SK-MEL-5 (cell line): ENCODE measurements at regions not wholly inside any gene's neighbourhood (a gene's known extent, or its start where the extent isn't known, plus 50 kb on each side); places are given as distances from the start of the nearest gene placed in this dataset.

Experiments
- DNase-seq: peaks from one replicate; pipeline ENCODE4 v3.0.0-alpha.2; 2016; ENCODE audit warnings: low read depth, low spot score
- in situ Hi-C: cut with HindIII; loops from 2 replicates; pipeline ENCODE4 v1.10.0; 2016; ENCODE audit warnings: low sequenced_read_pairs, high pct_unique_total_duplicates, low pct_unique_long_range_greater_than_20kb

DNA sequence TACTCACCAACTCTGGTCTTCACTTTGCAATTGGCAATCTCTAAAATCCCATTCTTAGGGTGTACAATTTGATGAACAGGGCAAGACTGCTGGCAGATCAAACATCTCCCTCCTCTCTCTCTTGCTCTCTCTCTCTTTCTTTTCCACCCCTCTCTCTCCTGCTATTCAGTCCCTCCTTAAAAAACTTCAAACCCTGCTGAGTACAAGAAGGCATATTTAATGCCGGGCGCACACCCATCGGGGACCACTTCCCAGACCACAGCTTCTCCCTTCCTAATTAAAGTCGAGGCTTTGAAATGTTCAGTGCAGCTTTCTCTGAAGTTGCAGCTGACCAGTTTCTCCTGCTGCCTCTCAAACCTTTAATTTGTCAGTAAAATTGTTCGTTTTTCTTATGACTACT, 185.4 kb upstream of the CDH11 start:
- no peak for DNase-seq
- in situ Hi-C loops: no loop called here

DNA sequence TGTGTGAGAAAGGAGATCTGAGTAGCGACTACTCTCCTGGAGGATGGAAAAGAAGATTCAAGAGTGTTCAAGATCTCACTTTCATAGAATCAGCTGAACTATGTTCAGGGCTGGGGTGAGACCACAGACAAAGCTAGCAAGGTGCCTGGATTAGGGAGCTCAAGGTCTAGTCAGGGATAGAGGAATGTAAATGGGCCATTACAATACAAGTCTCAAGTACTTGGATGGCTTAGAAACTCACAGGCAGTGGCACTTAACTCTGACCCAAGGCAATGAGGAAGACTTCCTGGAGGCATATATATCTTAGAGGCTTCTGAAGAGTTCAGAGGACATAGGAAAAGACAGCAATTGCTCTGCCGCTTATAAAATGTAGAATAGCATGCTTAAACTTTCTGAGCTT, 184.9 kb upstream of the CDH11 start:
- no peak for DNase-seq
- in situ Hi-C loops: no loop called here

DNA sequence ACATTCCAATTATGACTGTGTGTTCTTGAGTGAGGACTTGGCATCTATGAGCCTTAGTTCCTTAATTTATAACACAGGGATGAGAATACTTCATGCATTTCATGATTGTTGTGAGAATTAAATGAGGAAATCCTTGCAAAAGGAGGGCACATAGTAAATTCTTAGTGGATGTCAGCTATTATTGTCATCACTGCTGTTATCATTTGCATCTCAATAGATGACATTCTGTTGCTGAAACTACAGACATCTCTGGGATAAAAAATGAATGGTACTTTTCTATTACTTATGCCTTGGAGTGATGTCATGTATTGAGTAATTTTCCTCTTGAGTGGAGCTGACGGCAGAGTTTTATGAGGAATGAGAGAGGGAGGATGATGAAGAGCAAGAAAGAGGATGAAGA, 184.4 kb upstream of the CDH11 start:
- DNase-seq: no peak
- in situ Hi-C loops: no loop called here

DNA sequence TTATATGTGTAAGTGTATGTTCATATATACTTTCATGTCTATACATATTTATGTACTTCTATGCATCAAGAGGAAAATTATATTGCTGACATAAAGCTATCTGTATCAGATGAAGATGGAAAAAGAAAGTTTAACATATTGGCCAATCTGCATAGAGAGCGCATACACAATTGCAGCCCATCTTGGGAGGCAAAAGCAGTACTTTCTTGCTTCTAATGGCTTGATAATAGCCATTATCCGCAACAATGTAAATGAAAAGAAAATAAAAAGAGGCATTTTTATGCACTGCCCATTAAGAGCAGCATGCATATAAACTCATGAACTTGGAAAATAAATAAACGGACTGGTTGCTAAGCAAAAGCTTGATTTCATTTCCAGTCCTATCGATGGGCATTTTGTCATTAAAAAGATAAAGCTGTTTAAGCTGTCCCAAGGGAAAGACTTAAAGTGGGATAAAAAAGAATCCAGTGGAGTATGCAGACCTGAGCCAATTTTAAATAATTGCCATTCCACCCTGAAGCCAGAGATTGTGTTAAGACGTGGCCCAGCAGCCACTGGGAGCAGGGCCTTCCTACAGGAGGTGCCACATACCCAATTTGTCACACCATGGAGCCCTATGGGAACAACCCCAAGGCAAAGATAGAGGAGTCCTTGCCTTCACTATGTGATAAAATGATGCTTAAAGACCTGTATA, 183.6 kb upstream of the CDH11 start:
- in situ Hi-C loops: no loop called here
- no peak for DNase-seq

DNA sequence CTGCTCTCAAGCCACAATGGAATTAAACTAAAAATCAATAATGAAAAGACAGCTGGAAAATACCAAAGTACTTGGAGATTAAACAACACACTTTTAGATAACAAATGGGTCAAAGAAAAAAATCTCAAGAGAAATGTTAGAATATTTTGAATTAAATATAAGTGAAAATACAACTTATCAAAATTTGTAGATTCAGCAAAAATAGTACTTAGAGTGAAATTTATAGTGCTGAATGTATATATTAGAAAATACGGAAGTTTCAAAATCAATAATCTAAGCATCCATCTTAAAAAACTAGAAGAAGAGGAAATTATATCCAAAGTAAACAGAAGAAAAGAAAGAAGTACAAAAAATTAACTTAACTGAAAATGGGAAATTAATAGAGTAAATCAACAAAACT, 179.2 kb upstream of the CDH11 start:
- in situ Hi-C loops: no loop called here
- DNase-seq: no peak

DNA sequence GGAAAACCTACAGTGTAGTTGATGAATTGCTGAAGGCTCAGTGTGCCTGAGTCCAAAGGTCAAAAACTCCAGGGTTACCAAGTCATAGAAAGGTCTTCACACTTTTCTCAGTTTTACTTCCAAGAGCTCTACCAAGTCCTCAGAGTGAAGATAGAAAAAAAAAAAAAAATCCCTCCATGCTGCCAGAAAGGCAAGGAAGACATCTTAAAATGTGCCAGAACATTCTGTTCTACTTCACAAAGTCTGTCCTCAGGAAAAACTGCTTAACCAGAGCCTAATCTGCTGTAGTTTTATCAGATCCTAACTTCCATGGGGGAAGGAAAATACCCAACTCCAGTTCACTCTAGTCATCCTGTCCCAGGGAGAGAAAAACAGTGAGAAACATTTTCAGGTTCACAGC, 175.6 kb upstream of the CDH11 start:
- no peak for DNase-seq
- in situ Hi-C loops: no loop called here

DNA sequence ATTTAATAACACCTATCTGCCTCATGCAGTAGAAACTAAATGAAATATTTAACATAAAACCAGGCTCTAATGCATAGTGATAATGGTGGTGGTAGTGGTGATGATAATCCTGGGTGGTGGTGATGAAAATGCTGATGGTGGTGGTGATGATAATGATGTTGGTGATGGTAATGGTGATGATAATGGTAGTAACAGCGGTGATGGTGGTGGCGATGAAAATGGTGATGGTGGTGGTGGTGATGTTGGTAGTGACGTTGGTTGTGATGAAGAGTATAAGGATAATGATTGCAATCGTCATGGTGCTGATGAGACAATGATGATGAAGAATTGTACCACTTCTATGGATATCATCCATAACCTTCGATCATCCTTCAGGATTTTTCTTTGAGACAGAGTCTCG, 173.7 kb upstream of the CDH11 start:
- in situ Hi-C loops: no loop called here
- DNase-seq: no peak

DNA sequence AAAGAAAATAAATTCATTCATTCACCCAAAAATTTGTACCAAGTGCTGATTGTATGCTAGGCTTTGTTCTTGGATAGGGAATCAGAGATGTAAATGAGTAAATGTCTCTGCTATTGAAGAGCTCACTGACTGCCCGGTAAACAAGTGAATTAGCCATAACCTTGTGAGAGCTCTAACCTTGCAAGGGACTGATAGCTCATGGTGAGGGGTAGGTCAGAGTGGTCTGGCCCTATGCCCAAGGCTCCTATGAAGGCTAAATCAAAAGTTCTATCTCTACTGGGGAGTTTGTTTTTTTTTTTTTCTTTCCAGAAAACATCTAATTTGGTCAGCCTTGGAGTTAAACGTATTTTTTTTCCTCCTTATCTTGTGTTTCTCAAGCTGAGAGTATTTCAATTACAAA, 172.8 kb upstream of the CDH11 start:
- in situ Hi-C loops: no loop called here

DNA sequence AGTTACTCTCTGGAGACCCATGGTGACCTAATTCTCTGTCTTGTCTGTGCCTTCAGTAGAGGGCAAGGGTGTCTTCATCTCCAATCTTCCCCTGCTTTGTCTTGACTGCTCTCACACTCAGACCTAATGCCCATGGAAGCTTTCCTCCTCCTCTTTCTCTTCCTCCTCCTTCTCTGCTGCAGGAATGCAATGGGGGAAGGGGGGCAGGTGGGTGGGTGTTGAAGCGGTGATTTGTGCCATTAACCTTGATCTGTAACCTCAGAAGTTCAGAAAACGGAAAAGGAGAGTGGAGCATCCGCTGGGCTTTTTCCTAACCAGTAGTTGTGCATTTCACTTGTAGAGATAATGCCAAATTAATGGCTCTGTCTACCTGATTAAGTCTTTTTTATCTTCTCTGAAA, 172.3 kb upstream of the CDH11 start:
- in situ Hi-C loops: no loop called here
- DNase-seq: no peak

More for the DNA sequence above, 172.8 kb upstream of the CDH11 start:
- DNase-seq: no peak

DNA sequence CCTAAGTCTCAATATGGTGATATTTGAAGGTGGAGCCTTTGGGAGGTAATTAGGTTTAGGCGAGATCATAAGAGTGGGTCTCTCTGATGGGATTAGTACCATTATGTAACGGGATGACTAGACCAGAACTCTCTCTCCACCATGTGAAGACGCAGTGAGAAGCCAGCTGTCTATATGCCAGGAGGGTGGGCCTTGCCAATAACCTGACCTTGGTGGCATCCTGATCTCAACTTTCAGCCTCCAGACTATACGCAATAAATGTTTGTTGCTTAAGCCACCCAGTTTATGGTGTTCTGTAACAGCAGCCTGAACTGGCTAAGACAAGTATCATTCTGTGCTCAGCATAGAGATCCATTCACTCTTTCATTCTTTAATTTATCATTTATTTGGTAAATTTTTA, 167.2 kb upstream of the CDH11 start:
- in situ Hi-C loops: no loop called here
- DNase-seq: no peak

DNA sequence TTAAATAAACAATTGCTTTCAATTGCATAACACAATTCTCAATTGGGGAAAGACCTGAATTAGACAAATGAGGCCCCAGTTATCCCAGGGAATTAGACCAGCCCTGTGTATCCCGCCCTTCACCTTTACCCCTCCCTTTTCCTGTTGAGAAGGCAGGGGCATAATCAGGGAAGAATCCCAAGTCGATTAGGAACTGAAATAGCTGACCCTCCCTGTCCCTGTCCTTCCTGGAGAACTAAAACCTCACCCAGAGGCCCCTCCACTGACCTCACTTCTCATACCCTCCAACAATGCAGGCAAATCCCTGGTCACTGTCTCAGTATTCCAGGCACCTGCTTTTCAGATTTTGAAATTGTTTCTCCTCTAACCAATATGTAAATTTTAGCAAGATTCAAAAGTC, 165.4 kb upstream of the CDH11 start:
- DNase-seq: no peak
- in situ Hi-C loops: no loop called here

DNA sequence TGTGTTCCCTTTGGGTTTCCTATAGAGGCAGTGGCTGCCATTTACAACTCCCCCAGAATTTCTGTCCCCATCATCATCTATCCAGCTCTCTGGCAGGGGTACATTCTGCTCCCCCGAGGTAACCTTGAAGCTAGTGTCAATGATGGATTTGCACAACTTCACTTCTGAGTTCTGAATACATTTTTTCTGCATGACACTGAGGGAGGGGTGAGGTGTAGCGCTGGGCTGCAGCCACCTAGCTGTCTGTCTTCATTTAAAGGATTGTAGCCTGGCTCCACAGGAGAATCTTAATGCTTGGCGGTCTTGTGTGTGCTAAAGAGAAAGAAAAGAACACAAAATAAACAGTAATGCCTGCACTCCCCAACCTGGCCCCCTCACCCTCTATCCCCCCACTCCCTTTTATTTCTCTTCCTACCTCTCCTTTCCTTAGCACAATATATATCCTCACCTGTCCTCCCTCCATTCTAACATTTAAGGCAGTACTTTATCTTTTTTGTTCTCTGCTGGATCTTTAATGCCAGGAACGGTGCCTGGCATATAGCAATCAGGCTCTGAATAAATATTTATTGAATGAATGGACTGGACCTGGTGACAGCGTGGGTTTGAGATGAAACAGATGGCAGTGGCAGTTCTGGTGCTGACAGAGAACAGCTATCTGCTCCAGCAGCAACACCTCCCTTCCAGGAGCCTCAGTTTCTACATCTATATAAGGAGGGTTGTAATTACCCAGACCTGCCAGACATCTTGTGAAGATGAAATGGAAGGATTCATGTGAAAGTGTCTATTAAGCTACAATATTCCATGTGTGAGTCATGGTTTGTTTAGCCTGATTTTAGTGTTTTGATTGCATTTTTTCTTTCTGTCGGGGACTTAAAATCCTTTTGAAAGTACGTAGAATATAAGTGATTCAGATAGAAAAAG, 163.5 kb upstream of the CDH11 start:
- no peak for DNase-seq
- in situ Hi-C loops: no loop called here

DNA sequence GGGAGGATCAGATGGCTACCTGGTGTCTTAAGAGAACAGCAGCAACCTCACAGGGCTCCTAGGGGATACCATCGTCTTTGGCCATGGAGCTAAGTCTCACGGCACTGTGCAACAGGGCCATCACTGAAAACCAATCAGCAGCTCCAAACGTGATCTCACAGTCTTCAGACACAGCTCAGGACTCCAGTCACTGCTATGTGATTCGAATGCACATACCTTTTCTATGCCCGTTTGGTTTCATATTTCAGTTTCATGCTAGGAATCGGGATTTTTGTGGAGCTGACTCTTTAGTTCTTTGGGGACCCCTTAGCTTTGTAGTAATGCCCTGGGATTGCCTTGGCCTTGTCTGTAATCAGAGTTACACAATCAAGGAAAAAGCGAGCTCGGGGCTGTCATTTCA, 162.8 kb upstream of the CDH11 start:
- in situ Hi-C loops: no loop called here
- no peak for DNase-seq

DNA sequence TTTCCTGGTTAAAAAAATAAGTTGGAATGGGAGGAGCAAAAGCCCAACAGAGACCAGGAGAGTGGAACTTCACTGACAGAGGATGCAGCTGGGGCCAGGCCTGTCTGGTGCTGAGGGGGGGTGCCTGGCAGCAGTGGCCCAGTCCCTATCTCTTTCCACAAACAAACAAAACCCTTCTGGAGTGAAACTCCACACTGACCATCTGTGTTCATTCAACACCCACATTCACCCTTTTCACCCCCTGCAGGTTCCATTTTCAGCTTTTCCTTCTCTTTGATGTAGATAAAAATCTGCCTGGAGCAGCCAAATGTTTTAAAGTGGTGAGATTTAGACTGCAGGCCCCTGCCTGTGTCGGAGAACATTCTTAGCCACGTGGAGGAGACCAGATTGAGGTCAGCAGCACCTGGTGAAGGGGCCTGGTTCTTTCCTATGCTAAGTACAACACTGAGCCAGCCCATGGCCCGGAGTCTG, 161.4 kb upstream of the CDH11 start:
- DNase-seq: no peak
- in situ Hi-C loops: no loop called here

DNA sequence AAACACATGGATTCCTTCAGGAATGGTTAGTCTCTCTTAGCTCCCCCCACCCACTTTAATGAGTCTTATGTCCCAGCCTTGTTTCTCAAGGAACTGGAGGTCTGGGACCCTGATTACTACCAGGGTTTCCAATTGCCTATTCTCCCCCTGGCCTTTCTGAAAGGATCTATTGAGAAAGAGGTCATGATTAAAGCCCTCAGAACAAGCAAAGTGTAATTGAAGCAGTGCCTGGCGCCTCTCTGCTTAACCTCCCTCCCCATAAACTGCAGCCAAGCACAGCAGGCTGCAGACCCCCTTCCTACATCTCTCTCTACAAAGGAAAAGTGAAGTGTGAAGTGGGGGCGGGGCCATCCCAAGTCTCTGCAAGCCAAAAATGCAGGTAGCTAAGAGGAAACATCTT, 159.7 kb upstream of the CDH11 start:
- in situ Hi-C loops: no loop called here
- no peak for DNase-seq

DNA sequence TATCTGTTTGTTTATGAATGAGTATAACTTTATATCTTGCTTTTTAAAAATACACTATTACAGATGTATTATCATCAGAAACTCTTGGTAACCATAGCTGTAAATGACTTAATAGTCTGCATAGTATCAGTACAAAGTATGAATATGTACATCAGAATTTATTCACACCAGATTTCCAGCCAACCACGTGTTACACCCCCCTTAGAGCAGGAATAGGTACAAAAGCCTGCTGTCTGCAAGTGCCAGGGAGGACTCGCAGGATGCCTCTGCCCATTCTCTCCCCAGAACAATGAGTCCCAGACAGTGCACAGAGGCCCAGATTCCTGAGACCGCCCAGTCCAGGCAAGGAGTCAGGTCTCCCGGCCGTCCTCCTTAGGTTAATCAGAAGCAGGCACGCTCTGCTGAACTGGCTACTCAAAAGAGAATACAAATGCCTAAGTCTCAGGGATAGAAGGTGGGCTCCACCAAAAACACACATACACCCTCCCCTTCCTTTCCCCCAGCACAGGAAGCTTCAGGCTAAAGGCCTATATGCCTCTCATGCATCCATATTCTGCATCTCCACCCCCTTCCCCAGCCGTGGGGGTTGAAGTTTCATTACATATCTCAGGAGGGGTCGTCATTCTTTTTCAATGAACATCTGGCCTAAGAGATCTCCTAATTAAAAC, 159.1 kb upstream of the CDH11 start:
- in situ Hi-C loops: no loop called here
- no peak for DNase-seq

DNA sequence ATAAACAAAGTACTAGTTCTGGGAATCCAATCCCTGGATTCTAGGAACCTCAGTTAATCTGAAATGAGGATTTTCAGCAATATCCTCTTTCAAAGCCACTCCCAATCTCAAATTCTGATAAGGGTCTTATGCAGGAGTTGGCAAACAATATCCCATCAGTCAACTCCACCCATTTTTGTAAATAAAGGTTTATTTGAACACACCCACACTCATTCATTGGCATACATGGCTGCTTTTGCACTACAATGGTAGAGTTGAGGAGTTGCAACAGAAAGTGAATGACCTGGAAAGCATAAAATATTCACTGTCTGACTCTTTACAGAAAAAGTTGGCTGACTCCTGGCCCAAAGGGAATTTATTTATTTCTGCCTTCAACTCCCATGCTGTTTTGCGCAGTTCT, 157.7 kb upstream of the CDH11 start:
- no peak for DNase-seq
- in situ Hi-C loops: no loop called here

DNA sequence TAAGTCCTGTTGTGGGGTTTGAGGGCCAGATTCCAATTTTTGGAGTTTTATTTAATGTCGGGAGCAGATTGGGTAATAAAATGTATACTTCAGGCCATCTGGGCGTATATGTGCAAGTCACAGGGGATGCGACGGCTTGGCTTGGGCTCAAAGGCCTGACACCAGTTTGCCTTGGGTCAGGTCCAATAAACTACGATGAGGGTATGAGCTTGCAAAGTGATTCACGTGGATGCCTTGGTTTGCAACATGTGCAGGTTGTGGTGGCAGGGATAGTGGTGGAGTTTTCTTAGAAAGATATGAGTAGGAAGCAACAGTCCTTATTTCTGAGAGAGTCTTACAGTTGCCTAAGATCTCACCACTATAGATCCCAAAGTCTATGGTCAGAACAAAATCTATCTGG, 157.0 kb upstream of the CDH11 start:
- no peak for DNase-seq
- in situ Hi-C loops: no loop called here

DNA sequence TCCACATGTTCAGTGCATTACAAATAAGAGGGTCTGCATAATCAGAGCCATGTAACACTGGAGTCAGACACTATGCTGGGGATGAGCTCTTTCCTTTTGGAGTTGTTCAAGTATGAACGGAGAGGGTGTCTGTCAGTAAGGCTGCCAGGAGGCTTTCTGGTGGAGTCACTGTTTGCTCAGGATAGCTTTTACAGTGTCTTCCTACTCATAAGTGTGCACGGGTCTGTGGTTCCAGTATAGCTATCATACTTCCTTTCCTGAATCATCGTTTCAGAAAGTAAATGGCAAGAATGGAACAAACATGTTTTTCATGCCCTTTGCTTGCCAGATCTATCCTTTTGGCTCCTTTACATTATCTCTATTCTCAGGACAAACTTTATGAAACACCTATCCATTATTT, 152.7 kb upstream of the CDH11 start:
- no peak for DNase-seq

More for the DNA sequence above, 152.7 kb upstream of the CDH11 start:
- in situ Hi-C loops: no loop called here
